ENCODE measurements at regions not wholly inside any gene's neighbourhood (a gene's known extent, or its start where the extent isn't known, plus 50 kb on each side); places are given as distances from the start of the nearest gene placed in this dataset.

GRCh38 chr7:69185170-69185569 lies 413.1 kb upstream of the AUTS2 start:
- Histone ChIP-seq H3K36me3 (ENCODE audit: control insufficient read depth, insufficient read depth, low read length) (no peaks in the 10 kb centered on the region), H3K27ac (ENCODE audit: low read depth, low read length) (no peak overlapping the region), H3K4me3 (ENCODE audit: low read depth, low read length) (no peak overlapping the region), H3K9me3 (ENCODE audit: control insufficient read depth, insufficient read depth, low read length) (no peaks in the 10 kb centered on the region), H3K27me3 (ENCODE audit: control insufficient read depth, insufficient read depth, low read length) (no peaks in the 10 kb centered on the region), H3K4me1 (ENCODE audit: control insufficient read depth, insufficient read depth, low read length) (no peaks in the 10 kb centered on the region)
- no peak for DNase-seq (ENCODE audit: low read depth in 4 of 6, low spot score in 6 of 6)
- WGBS (ENCODE audit: insufficient coverage): 96% methylated on average over 5 of the region's 5 CpGs

- no peaks in the 10 kb centered on the region for H3K4me1 ChIP-seq (ENCODE audit: control insufficient read depth, insufficient read depth, low read length)
- H3K36me3 ChIP-seq (ENCODE audit: control insufficient read depth, insufficient read depth, low read length): no peaks in the 10 kb centered on the region
- DNase-seq (ENCODE audit: low read depth in 4 of 6, low spot score in 6 of 6): no peak
- no peaks in the 10 kb centered on the region for H3K9me3 ChIP-seq (ENCODE audit: control insufficient read depth, insufficient read depth, low read length)
- WGBS (ENCODE audit: insufficient coverage): no CpG with 5 or more reads among the region's 5 CpGs
- H3K27ac ChIP-seq (ENCODE audit: low read depth, low read length): no peak overlapping the region
- no peak overlapping the region for H3K4me3 ChIP-seq (ENCODE audit: low read depth, low read length)
- H3K27me3 ChIP-seq (ENCODE audit: control insufficient read depth, insufficient read depth, low read length): no peaks in the 10 kb centered on the region
Observed at GRCh38 chr7:69186974-69187373, 411.3 kb upstream of the AUTS2 start.

GRCh38 chr7:69187824-69188333 lies 410.4 kb upstream of the AUTS2 start:
- no peak overlapping the region for H3K4me3 ChIP-seq (ENCODE audit: low read depth, low read length)
- no peaks in the 10 kb centered on the region for H3K9me3 ChIP-seq (ENCODE audit: control insufficient read depth, insufficient read depth, low read length)
- no peaks in the 10 kb centered on the region for H3K27me3 ChIP-seq (ENCODE audit: control insufficient read depth, insufficient read depth, low read length)
- H3K4me1 ChIP-seq (ENCODE audit: control insufficient read depth, insufficient read depth, low read length): no peaks in the 10 kb centered on the region
- no peak overlapping the region for H3K27ac ChIP-seq (ENCODE audit: low read depth, low read length)
- no peaks in the 10 kb centered on the region for H3K36me3 ChIP-seq (ENCODE audit: control insufficient read depth, insufficient read depth, low read length)
- WGBS (ENCODE audit: insufficient coverage): 96% methylated on average over 4 of the region's 5 CpGs
- no peak for DNase-seq (ENCODE audit: low read depth in 4 of 6, low spot score in 6 of 6)

GRCh38 chr7:69189406-69189805 lies 408.9 kb upstream of the AUTS2 start:
- H3K27ac ChIP-seq (ENCODE audit: low read depth, low read length): no peak overlapping the region
- H3K36me3 ChIP-seq (ENCODE audit: control insufficient read depth, insufficient read depth, low read length): no peaks in the 10 kb centered on the region

GRCh38 chr7:69190025-69190424 lies 408.2 kb upstream of the AUTS2 start:
- Histone ChIP-seq H3K4me1 (ENCODE audit: control insufficient read depth, insufficient read depth, low read length) (no peaks in the 10 kb centered on the region), H3K27me3 (ENCODE audit: control insufficient read depth, insufficient read depth, low read length) (no peaks in the 10 kb centered on the region), H3K27ac (ENCODE audit: low read depth, low read length) (no peak overlapping the region), H3K9me3 (ENCODE audit: control insufficient read depth, insufficient read depth, low read length) (no peaks in the 10 kb centered on the region), H3K36me3 (ENCODE audit: control insufficient read depth, insufficient read depth, low read length) (no peaks in the 10 kb centered on the region), H3K4me3 (ENCODE audit: low read depth, low read length) (no peak overlapping the region)
- DNase-seq (ENCODE audit: low read depth in 4 of 6, low spot score in 6 of 6): no peak
- WGBS (ENCODE audit: insufficient coverage): 91% methylated on average over 3 of the region's 5 CpGs

More at GRCh38 chr7:69189406-69189805, 408.9 kb upstream of the AUTS2 start:
- no peak for DNase-seq (ENCODE audit: low read depth in 4 of 6, low spot score in 6 of 6)
- Histone ChIP-seq H3K27me3 (ENCODE audit: control insufficient read depth, insufficient read depth, low read length) (no peaks in the 10 kb centered on the region), H3K4me1 (ENCODE audit: control insufficient read depth, insufficient read depth, low read length) (no peaks in the 10 kb centered on the region), H3K9me3 (ENCODE audit: control insufficient read depth, insufficient read depth, low read length) (no peaks in the 10 kb centered on the region), H3K4me3 (ENCODE audit: low read depth, low read length) (no peak overlapping the region)
- 100% methylated on average over 1 of the region's 3 CpGs for WGBS (ENCODE audit: insufficient coverage)

GRCh38 chr7:69190763-69191162 lies 407.5 kb upstream of the AUTS2 start:
- no peak overlapping the region for H3K4me3 ChIP-seq (ENCODE audit: low read depth, low read length)
- H3K27ac ChIP-seq (ENCODE audit: low read depth, low read length): no peak overlapping the region
- no peaks in the 10 kb centered on the region for H3K27me3 ChIP-seq (ENCODE audit: control insufficient read depth, insufficient read depth, low read length)
- no peaks in the 10 kb centered on the region for H3K36me3 ChIP-seq (ENCODE audit: control insufficient read depth, insufficient read depth, low read length)
- peak in 2 of 6 donors; percentile 54 to 62 for DNase-seq (ENCODE audit: low read depth in 4 of 6, low spot score in 6 of 6)
- H3K4me1 ChIP-seq (ENCODE audit: control insufficient read depth, insufficient read depth, low read length): no peaks in the 10 kb centered on the region
- H3K9me3 ChIP-seq (ENCODE audit: control insufficient read depth, insufficient read depth, low read length): no peaks in the 10 kb centered on the region
- WGBS (ENCODE audit: insufficient coverage): 29% methylated on average over 1 of the region's 2 CpGs

GRCh38 chr7:69192134-69192533 lies 406.1 kb upstream of the AUTS2 start:
- Histone ChIP-seq H3K36me3 (ENCODE audit: control insufficient read depth, insufficient read depth, low read length) (no peaks in the 10 kb centered on the region), H3K9me3 (ENCODE audit: control insufficient read depth, insufficient read depth, low read length) (no peaks in the 10 kb centered on the region), H3K4me1 (ENCODE audit: control insufficient read depth, insufficient read depth, low read length) (no peaks in the 10 kb centered on the region), H3K27me3 (ENCODE audit: control insufficient read depth, insufficient read depth, low read length) (no peaks in the 10 kb centered on the region), H3K4me3 (ENCODE audit: low read depth, low read length) (no peak overlapping the region), H3K27ac (ENCODE audit: low read depth, low read length) (no peak overlapping the region)
- WGBS (ENCODE audit: insufficient coverage): 64% methylated on average over 1 of the region's 3 CpGs
- no peak for DNase-seq (ENCODE audit: low read depth in 4 of 6, low spot score in 6 of 6)

GRCh38 chr7:69193061-69193460 lies 405.2 kb upstream of the AUTS2 start:
- Histone ChIP-seq H3K27me3 (ENCODE audit: control insufficient read depth, insufficient read depth, low read length) (no peaks in the 10 kb centered on the region), H3K9me3 (ENCODE audit: control insufficient read depth, insufficient read depth, low read length) (no peaks in the 10 kb centered on the region), H3K27ac (ENCODE audit: low read depth, low read length) (no peak overlapping the region), H3K4me1 (ENCODE audit: control insufficient read depth, insufficient read depth, low read length) (no peaks in the 10 kb centered on the region), H3K4me3 (ENCODE audit: low read depth, low read length) (no peak overlapping the region), H3K36me3 (ENCODE audit: control insufficient read depth, insufficient read depth, low read length) (no peaks in the 10 kb centered on the region)
- 100% methylated on average over 2 of the region's 4 CpGs for WGBS (ENCODE audit: insufficient coverage)
- DNase-seq (ENCODE audit: low read depth in 4 of 6, low spot score in 6 of 6): no peak

GRCh38 chr7:69196593-69196992 lies 401.7 kb upstream of the AUTS2 start:
- Histone ChIP-seq H3K4me3 (ENCODE audit: low read depth, low read length) (no peak overlapping the region), H3K27me3 (ENCODE audit: control insufficient read depth, insufficient read depth, low read length) (no peaks in the 10 kb centered on the region), H3K36me3 (ENCODE audit: control insufficient read depth, insufficient read depth, low read length) (no peaks in the 10 kb centered on the region), H3K9me3 (ENCODE audit: control insufficient read depth, insufficient read depth, low read length) (no peaks in the 10 kb centered on the region), H3K4me1 (ENCODE audit: control insufficient read depth, insufficient read depth, low read length) (no peaks in the 10 kb centered on the region), H3K27ac (ENCODE audit: low read depth, low read length) (no peak overlapping the region)
- no peak for DNase-seq (ENCODE audit: low read depth in 4 of 6, low spot score in 6 of 6)
- WGBS (ENCODE audit: insufficient coverage): 100% methylated on average over 1 of the region's 1 CpG

- DNase-seq (ENCODE audit: low read depth in 4 of 6, low spot score in 6 of 6): no peak
- Histone ChIP-seq H3K9me3 (ENCODE audit: control insufficient read depth, insufficient read depth, low read length) (no peaks in the 10 kb centered on the region), H3K4me1 (ENCODE audit: control insufficient read depth, insufficient read depth, low read length) (no peaks in the 10 kb centered on the region), H3K36me3 (ENCODE audit: control insufficient read depth, insufficient read depth, low read length) (no peaks in the 10 kb centered on the region), H3K27ac (ENCODE audit: low read depth, low read length) (no peak overlapping the region), H3K27me3 (ENCODE audit: control insufficient read depth, insufficient read depth, low read length) (no peaks in the 10 kb centered on the region), H3K4me3 (ENCODE audit: low read depth, low read length) (no peak overlapping the region)
- no CpG with 5 or more reads among the region's 1 CpG for WGBS (ENCODE audit: insufficient coverage)
Observed at GRCh38 chr7:69198250-69198649, 400.0 kb upstream of the AUTS2 start.

Measured in spinal cord (tissue), 9 donors.